GM12878 (cell line): ENCODE measurements at regions not wholly inside any gene's neighbourhood (a gene's known extent, or its start where the extent isn't known, plus 50 kb on each side); places are given as distances from the start of the nearest gene placed in this dataset.

ENCODE experiments used
- ATAC-seq: fragments of 200-7000 bp; cut with Tn5 transposase; 3 replicates; pipeline ENCODE4 v1.9.1; 2020; ENCODE audit warnings: mild to moderate bottlenecking, moderate library complexity
- BruUV-seq: library from RNA; stranded (reverse); fragments of 400-500 nt; replicated peaks from 2 replicates; lab custom pipeline; 2021; lab: Mats Ljungman, UMichigan
- CTCF ChIA-PET: fragments of 300-600 bp; sonication (Branson Sonifier 250); formaldehyde crosslinking; extraction: SDS; loops from one replicate; lab custom pipeline; 2021; ENCODE audit warnings: inconsistent platforms; lab: Yijun Ruan, JAX
- POLR2A ChIA-PET: fragments of 350-600 bp; formaldehyde crosslinking; extraction: SDS; loops from one replicate; lab custom pipeline; 2021; ENCODE audit warnings: inconsistent platforms; lab: Charles Lee
- RAD21 ChIA-PET: fragments of 300-600 bp; sonication (Branson Sonifier 250); formaldehyde crosslinking; loops from one replicate; lab custom pipeline; 2023; ENCODE audit warnings: antibody characterized with exemption; ENCODE audit not compliant: unreplicated experiment; lab: Charles Lee
- SMC1A ChIA-PET: fragments of 300-600 bp; sonication (Branson Sonifier 250); formaldehyde crosslinking; loops from one replicate; lab custom pipeline; 2023; ENCODE audit not compliant: unreplicated experiment, uncharacterized antibody; lab: Charles Lee
- DNase-seq: peaks from one replicate; pipeline ENCODE4 v3.0.0-alpha.2; 2011; ENCODE audit warnings: low read depth, low spot score
- FAIRE-seq: peaks from 3 replicates; lab custom pipeline; 2011; peaks lifted over from hg19 to GRCh38; lab: Jason Lieb, UNC
- H2AFZ ChIP-seq: 2 replicates; pipeline ENCODE4 v1.6.0; 2011; ENCODE audit warnings: low read depth, low read length, control low read depth; ENCODE audit not compliant: control insufficient read depth
- H3K27ac ChIP-seq: 2 replicates; pipeline ENCODE4 v1.5.1; 2011; ENCODE audit warnings: control low read depth; ENCODE audit not compliant: control insufficient read depth, insufficient read depth
- H3K27me3 ChIP-seq, 2 experiments: replicated peaks in 1 of 2; 2 replicates each; pipeline versions ENCODE4 v1.6.0 to v1.6.1; 2011; ENCODE audit warnings: low read length in 1 of 2; ENCODE audit not compliant: control insufficient read depth in 2 of 2, insufficient read depth in 2 of 2
- H3K36me3 ChIP-seq, 2 experiments: 2 replicates each; pipeline ENCODE4 v1.5.1; 2011; ENCODE audit warnings: low read length in 1 of 2; ENCODE audit not compliant: control insufficient read depth in 2 of 2, insufficient read depth in 2 of 2
- H3K4me1 ChIP-seq: 2 replicates; pipeline ENCODE4 v1.6.1; 2011; ENCODE audit warnings: mild to moderate bottlenecking, low read length, moderate library complexity, mixed read lengths; ENCODE audit not compliant: control insufficient read depth, insufficient read depth
- H3K4me2 ChIP-seq: 2 replicates; pipeline ENCODE4 v1.6.0; 2011; ENCODE audit warnings: control low read depth; ENCODE audit not compliant: control insufficient read depth, insufficient read depth
- H3K4me3 ChIP-seq: fragments of 200-600 bp; sonication (generic); 2 replicates; pipeline ENCODE4 v1.5.1; 2016
- H3K79me2 ChIP-seq: 2 replicates; pipeline ENCODE4 v1.6.0; 2011; ENCODE audit warnings: low read length; ENCODE audit not compliant: control insufficient read depth, insufficient read depth
- H3K9ac ChIP-seq: 2 replicates; pipeline ENCODE4 v1.8.0; 2011; ENCODE audit warnings: low read length, control low read depth, mixed read lengths; ENCODE audit not compliant: control insufficient read depth, insufficient read depth
- H3K9me3 ChIP-seq: replicated peaks from 3 replicates; pipeline ENCODE4 v1.5.1; 2011; ENCODE audit warnings: mild to moderate bottlenecking, low read length; ENCODE audit not compliant: control insufficient read depth, insufficient read depth
- H4K20me1 ChIP-seq: 2 replicates; pipeline ENCODE4 v1.6.0; 2011; ENCODE audit not compliant: control insufficient read depth, insufficient read depth
- ATF7 ChIP-seq: fragments of 450-650 bp; IDR thresholded peaks from 2 replicates; pipeline ENCODE4 v1.6.1; 2016; ENCODE audit warnings: low read depth, mild to moderate bottlenecking
- BMI1 ChIP-seq: fragments of 450-650 bp; IDR thresholded peaks from 2 replicates; pipeline ENCODE4 v1.6.1; 2016; ENCODE audit warnings: mild to moderate bottlenecking, moderate library complexity, borderline replicate concordance
- EED ChIP-seq: sonication (generic); IDR thresholded peaks from 2 replicates; pipeline ENCODE4 v1.6.1; 2016; ENCODE audit warnings: antibody characterized with exemption, low read depth
- EZH2 ChIP-seq: IDR thresholded peaks from 2 replicates; pipeline ENCODE4 v1.6.1; 2012; ENCODE audit warnings: low read depth, mild to moderate bottlenecking, control low read depth, inconsistent platforms, low read length, borderline replicate concordance; ENCODE audit not compliant: control insufficient read depth
- MEF2A ChIP-seq: IDR thresholded peaks from 2 replicates; pipeline ENCODE4 v1.6.1; 2011; ENCODE audit warnings: low read depth, mild to moderate bottlenecking, low read length, moderate library complexity; ENCODE audit not compliant: insufficient read depth
- NFIC ChIP-seq: IDR thresholded peaks from 2 replicates; pipeline ENCODE4 v1.6.1; 2012; ENCODE audit warnings: low read depth, mild to moderate bottlenecking, inconsistent platforms, low read length, moderate library complexity
- NRF1 ChIP-seq: conservative IDR thresholded peaks from 2 replicates; pipeline ENCODE4 v1.6.1; 2011; ENCODE audit warnings: mild to moderate bottlenecking, low read depth, low read length, improper control_type of control experiment
- PKNOX1 ChIP-seq: fragments of 450-650 bp; IDR thresholded peaks from 2 replicates; pipeline ENCODE4 v1.6.1; 2016; ENCODE audit warnings: mild to moderate bottlenecking
- SMC3 ChIP-seq: IDR thresholded peaks from 2 replicates; pipeline ENCODE4 v1.6.1; 2011; ENCODE audit warnings: low read length, improper control_type of control experiment, borderline replicate concordance
- STAT1 ChIP-seq: fragments of 450-650 bp; conservative IDR thresholded peaks from 2 replicates; pipeline ENCODE4 v1.6.1; 2014; ENCODE audit warnings: antibody characterized with exemption, mild to moderate bottlenecking
- SUZ12 ChIP-seq: fragments of 200-600 bp; sonication (generic); IDR thresholded peaks from one replicate; pipeline ENCODE4 v1.6.1; 2018; ENCODE audit warnings: antibody characterized with exemption, mild to moderate bottlenecking; ENCODE audit not compliant: unreplicated experiment
- TARDBP ChIP-seq: IDR thresholded peaks from 2 replicates; pipeline ENCODE4 v1.6.1; 2016; ENCODE audit warnings: borderline replicate concordance
- ZNF217 ChIP-seq: fragments of 450-650 bp; IDR thresholded peaks from 2 replicates; pipeline ENCODE4 v1.6.1; 2017; ENCODE audit warnings: antibody characterized with exemption, mild to moderate bottlenecking
- ZZZ3 ChIP-seq: IDR thresholded peaks from 2 replicates; pipeline ENCODE4 v1.6.1; 2011; ENCODE audit warnings: low read depth; ENCODE audit not compliant: control insufficient read depth, insufficient read length
- WGBS: methylation state at CpG from one replicate; pipeline ENCODE4 v1.1.6; 2016; ENCODE audit warnings: low lambda C conversion rate; ENCODE audit not compliant: insufficient replicate concordance, insufficient coverage; ENCODE audit errors: missing lambda C conversion rate; 5-methylcytosine and 5-hydroxymethylcytosine counted together
- in situ Hi-C: fragments of 300-500 bp; cut with MboI; formaldehyde crosslinking; loops from 9 replicates; pipeline ENCODE4 v1.14.3; 2018; ENCODE audit warnings: mixed read lengths
- intact Hi-C: fragments of 100-400 bp; cut with micrococcal nuclease; formaldehyde crosslinking; loops from one replicate; pipeline ENCODE4 v1.14.2; 2022; ENCODE audit not compliant: unreplicated experiment

- FAIRE-seq, result no peak
- no peak overlapping the region for H3K9ac ChIP-seq
- no peak overlapping the region for H2AFZ ChIP-seq
- intact Hi-C loops (no loop called here), in situ Hi-C loops (no loop called here)
- no peaks in the 10 kb centered on the region for H3K4me1 ChIP-seq
- no TSS peak for BruUV-seq
- no peaks in the 10 kb centered on the region for H3K9me3 ChIP-seq
- TF ChIP-seq EED (no peak), ZNF217 (no peak), EZH2 (no peak), STAT1 (no peak), BMI1 (no peak), SMC3 (no peak), NRF1 (no peak), MEF2A (no peak), SUZ12 (no peak)
- H3K4me3 ChIP-seq, result no peak overlapping the region
- H3K79me2 ChIP-seq, result no peaks in the 10 kb centered on the region
- ATAC-seq, result peak; percentile 34; the same call in 2 of the 3 replicates
- WGBS, result 7% methylated on average over 2 of the region's 2 CpGs
- POLR2A ChIA-PET, result no interaction called here
- no peak for DNase-seq
- CTCF ChIA-PET, result interaction anchor here (1.0 kb wide), 1 partner anchor 22 kb away, joined by 3 read pairs; no protein-coding TSS in a partner anchor
- H4K20me1 ChIP-seq, result no peaks in the 10 kb centered on the region
- RAD21 ChIA-PET, result no interaction called here
- SMC1A ChIA-PET, result no interaction called here
- H3K36me3 ChIP-seq, result no peaks in the 10 kb centered on the region
- H3K27ac ChIP-seq, result no peak overlapping the region
- no peaks in the 10 kb centered on the region for H3K27me3 ChIP-seq
- H3K4me2 ChIP-seq, result no peak overlapping the region
These were observed 87.9 kb upstream of the KCNH7 start for GRCh38 chr2:162926501-162926900.

GRCh38 chr2:162925595-162925994, 87.0 kb upstream of the KCNH7 start:
- in situ Hi-C loops, result no loop called here
- Histone ChIP-seq H3K9me3 (no peaks in the 10 kb centered on the region), H4K20me1 (no peaks in the 10 kb centered on the region), H2AFZ (no peak overlapping the region), H3K36me3 (no peaks in the 10 kb centered on the region), H3K4me2 (no peak overlapping the region), H3K9ac (no peak overlapping the region), H3K4me1 (no peaks in the 10 kb centered on the region), H3K27ac (no peak overlapping the region), H3K4me3 (no peak overlapping the region), H3K27me3 (no peaks in the 10 kb centered on the region), H3K79me2 (no peaks in the 10 kb centered on the region)
- intact Hi-C loops, result no loop called here
- DNase-seq (no peak), FAIRE-seq (no peak), ATAC-seq (peak; percentile 65)
- BruUV-seq, result no TSS peak
- SMC1A ChIA-PET, result interaction anchor here (1.1 to 1.9 kb wide), 2 partner anchors 33 to 45 kb away, joined by 3 to 5 read pairs; no protein-coding TSS in a partner anchor
- CTCF ChIA-PET, result interaction anchor here (1.0 to 1.1 kb wide), 2 partner anchors 13 to 21 kb away, joined by 3 read pairs; no protein-coding TSS in a partner anchor
- no peak for TF ChIP-seq ATF7
- TF ChIP-seq TARDBP, result no peak
- TF ChIP-seq NFIC, result no peak
- no peak for TF ChIP-seq ZZZ3
- no peak for TF ChIP-seq PKNOX1
- RAD21 ChIA-PET, result no interaction called here
- POLR2A ChIA-PET, result no interaction called here
